GM23248 (cell line): ENCODE measurements at regions not wholly inside any gene's neighbourhood (a gene's known extent, or its start where the extent isn't known, plus 50 kb on each side); places are given as distances from the start of the nearest gene placed in this dataset.
A peak's percentile ranks its signal among the peaks of the same experiment; 100 is the strongest.

ENCODE experiments used
- DNase-seq: peaks from one replicate; pipeline ENCODE4 v3.0.0-alpha.2; 2015
- H2AFZ ChIP-seq: fragments of 200-600 bp; sonication (generic); 2 replicates; pipeline ENCODE4 v1.6.1; 2016; ENCODE audit warnings: antibody characterized with exemption
- H3F3A ChIP-seq: fragments of 200-600 bp; sonication (generic); 2 replicates; pipeline ENCODE4 v1.6.1; 2016; ENCODE audit warnings: mild to moderate bottlenecking, antibody characterized with exemption, mixed run types; ENCODE audit not compliant: insufficient read depth
- H3K27ac ChIP-seq: fragments of 200-600 bp; sonication (generic); 2 replicates; pipeline ENCODE4 v1.5.1; 2016; ENCODE audit warnings: mild to moderate bottlenecking
- H3K27me3 ChIP-seq: fragments of 200-600 bp; sonication (generic); replicated peaks from 2 replicates; pipeline ENCODE4 v1.6.1; 2016; ENCODE audit warnings: mild to moderate bottlenecking; ENCODE audit not compliant: insufficient read depth
- H3K36me3 ChIP-seq: fragments of 200-600 bp; sonication (generic); 2 replicates; pipeline ENCODE4 v1.6.1; 2016; ENCODE audit warnings: low read depth, mild to moderate bottlenecking
- H3K4me1 ChIP-seq: fragments of 200-600 bp; sonication (generic); 2 replicates; pipeline ENCODE4 v1.6.1; 2016; ENCODE audit warnings: mild to moderate bottlenecking; ENCODE audit not compliant: insufficient read depth
- H3K4me2 ChIP-seq: fragments of 200-600 bp; sonication (generic); one replicate; pipeline ENCODE4 v1.6.1; 2016; ENCODE audit warnings: mild to moderate bottlenecking; ENCODE audit not compliant: unreplicated experiment
- H3K4me3 ChIP-seq: fragments of 200-600 bp; sonication (generic); 2 replicates; pipeline ENCODE4 v1.5.1; 2016; ENCODE audit warnings: mild to moderate bottlenecking
- H3K79me2 ChIP-seq: fragments of 200-600 bp; sonication (generic); 2 replicates; pipeline ENCODE4 v1.6.1; 2016; ENCODE audit warnings: mild to moderate bottlenecking; ENCODE audit not compliant: insufficient read depth
- H3K9ac ChIP-seq: fragments of 200-600 bp; sonication (generic); 2 replicates; pipeline ENCODE4 v1.6.1; 2016; ENCODE audit warnings: mild to moderate bottlenecking
- H3K9me2 ChIP-seq: fragments of 200-600 bp; sonication (generic); 2 replicates; pipeline ENCODE4 v1.6.1; 2016; ENCODE audit warnings: mixed run types, mild to moderate bottlenecking, moderate library complexity; ENCODE audit not compliant: insufficient read depth
- H3K9me3 ChIP-seq: fragments of 200-600 bp; sonication (generic); one replicate; pipeline ENCODE4 v1.6.1; 2017; ENCODE audit warnings: low read depth
- H4K20me1 ChIP-seq: fragments of 200-600 bp; sonication (generic); 2 replicates; pipeline ENCODE4 v1.6.0; 2016; ENCODE audit not compliant: insufficient read depth
- EZH2 ChIP-seq: fragments of 200-600 bp; sonication (generic); IDR thresholded peaks from 2 replicates; pipeline ENCODE4 v1.6.1; 2018; ENCODE audit warnings: antibody characterized with exemption, mild to moderate bottlenecking; ENCODE audit not compliant: insufficient read depth, poor library complexity, severe bottlenecking
- EZH2phosphoT487 ChIP-seq: fragments of 200-600 bp; sonication (generic); IDR thresholded peaks from 2 replicates; pipeline ENCODE4 v1.6.1; 2018; ENCODE audit warnings: antibody characterized with exemption, moderate library complexity, mild to moderate bottlenecking, low read depth; ENCODE audit not compliant: insufficient read depth
- WGBS, 2 experiments: methylation state at CpG; one replicate each; pipeline ENCODE4 v1.1.6; 2015 to 2017; ENCODE audit warnings: low lambda C conversion rate in 2 of 2, low coverage in 1 of 2; ENCODE audit errors: missing lambda C conversion rate in 2 of 2; 5-methylcytosine and 5-hydroxymethylcytosine counted together
- in situ Hi-C: fragments of 300-500 bp; cut with MboI; formaldehyde crosslinking; loops from 2 replicates; pipeline ENCODE4 v1.15.0; 2020

GRCh38 chr2:147346142-147346541 is 498.7 kb upstream of the ACVR2A start:
- Histone ChIP-seq H3K4me1 (no peaks in the 10 kb centered on the region), H3F3A (0 out of 2 replicates have a peak, but pooled peaks cover 4% of the 10 kb centered on the region), H2AFZ (no peak overlapping the region), H3K79me2 (no peaks in the 10 kb centered on the region), H4K20me1 (no peaks in the 10 kb centered on the region; the same call in 1 of the 2 replicates), H3K9me3 (no peaks in the 10 kb centered on the region), H3K9me2 (no peaks in the 10 kb centered on the region), H3K27me3 (no peaks in the 10 kb centered on the region; the same call in 1 of the 2 replicates), H3K9ac (no peak overlapping the region), H3K4me3 (no peak overlapping the region), H3K36me3 (no peaks in the 10 kb centered on the region), H3K27ac (no peak overlapping the region), H3K4me2 (no peak overlapping the region)
- WGBS, 2 experiments = 74 to 83% methylated on average over 2 of the region's 2 CpGs
- in situ Hi-C loops = loop anchor here (25.0 kb wide), 1 partner anchor 434 kb away; no protein-coding TSS in a partner anchor
- no peak for DNase-seq
- no peak for TF ChIP-seq EZH2

DNA sequence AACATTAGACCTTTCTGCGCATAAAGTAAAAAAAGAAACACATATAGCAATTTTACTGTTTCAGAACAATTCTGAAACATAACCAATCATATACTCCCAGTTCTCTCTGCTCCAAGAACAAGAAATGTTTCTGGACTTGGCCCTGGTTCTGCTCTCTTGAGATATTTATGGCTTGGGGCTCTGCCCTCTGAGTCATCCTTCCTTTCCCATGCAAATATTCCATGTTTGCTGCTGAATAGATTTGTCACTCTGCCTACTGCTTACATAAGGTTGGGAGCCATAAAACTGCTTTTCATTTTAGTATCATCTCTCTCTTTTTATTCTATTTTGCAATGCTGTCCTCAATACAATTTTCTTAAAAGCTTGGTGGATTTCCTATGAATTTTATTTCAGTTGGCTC is 499.6 kb upstream of the ACVR2A start:
- Histone ChIP-seq H3K27ac (no peak overlapping the region), H4K20me1 (no peaks in the 10 kb centered on the region; the same call in 1 of the 2 replicates), H3K27me3 (no peaks in the 10 kb centered on the region; the same call in 1 of the 2 replicates), H3K9ac (no peak overlapping the region), H3F3A (0 out of 2 replicates have a peak, but pooled peaks cover 4% of the 10 kb centered on the region), H2AFZ (no peak overlapping the region), H3K4me1 (no peaks in the 10 kb centered on the region), H3K79me2 (no peaks in the 10 kb centered on the region), H3K9me3 (no peaks in the 10 kb centered on the region), H3K4me3 (no peak overlapping the region), H3K36me3 (no peaks in the 10 kb centered on the region), H3K4me2 (no peak overlapping the region), H3K9me2 (no peaks in the 10 kb centered on the region)
- in situ Hi-C loops = loop anchor here (25.0 kb wide), 1 partner anchor 433 kb away; no protein-coding TSS in a partner anchor
- TF ChIP-seq EZH2 = no peak
- TF ChIP-seq EZH2phosphoT487 = no peak
- peak; percentile 58 for DNase-seq
- WGBS, 2 experiments = 60 to 77% methylated on average over 1 of the region's 1 CpG

- no peaks in the 10 kb centered on the region for H3K79me2 ChIP-seq
- H3K4me3 ChIP-seq = no peak overlapping the region
- no peaks in the 10 kb centered on the region for H3K4me1 ChIP-seq
- H3K4me2 ChIP-seq = no peak overlapping the region
- no peaks in the 10 kb centered on the region for H3K9me2 ChIP-seq
- H3K27ac ChIP-seq = no peak overlapping the region
- H4K20me1 ChIP-seq = no peaks in the 10 kb centered on the region
- TF ChIP-seq EZH2phosphoT487 (no peak), EZH2 (no peak)
- DNase-seq = no peak
- H3K9ac ChIP-seq = no peak overlapping the region
- in situ Hi-C loops = loop anchor here (25.0 kb wide), 1 partner anchor 430 kb away; no protein-coding TSS in a partner anchor
- no peaks in the 10 kb centered on the region for H3K9me3 ChIP-seq
- H3K36me3 ChIP-seq = no peaks in the 10 kb centered on the region
- H3F3A ChIP-seq = 0 out of 2 replicates have a peak, but pooled peaks cover 4% of the 10 kb centered on the region
- no peaks in the 10 kb centered on the region for H3K27me3 ChIP-seq
- 4 to 14% methylated on average over 1 of the region's 1 CpG for WGBS, 2 experiments
- H2AFZ ChIP-seq = no peak overlapping the region
Observed at GRCh38 chr2:147342329-147342728, 502.5 kb upstream of the ACVR2A start.

DNA sequence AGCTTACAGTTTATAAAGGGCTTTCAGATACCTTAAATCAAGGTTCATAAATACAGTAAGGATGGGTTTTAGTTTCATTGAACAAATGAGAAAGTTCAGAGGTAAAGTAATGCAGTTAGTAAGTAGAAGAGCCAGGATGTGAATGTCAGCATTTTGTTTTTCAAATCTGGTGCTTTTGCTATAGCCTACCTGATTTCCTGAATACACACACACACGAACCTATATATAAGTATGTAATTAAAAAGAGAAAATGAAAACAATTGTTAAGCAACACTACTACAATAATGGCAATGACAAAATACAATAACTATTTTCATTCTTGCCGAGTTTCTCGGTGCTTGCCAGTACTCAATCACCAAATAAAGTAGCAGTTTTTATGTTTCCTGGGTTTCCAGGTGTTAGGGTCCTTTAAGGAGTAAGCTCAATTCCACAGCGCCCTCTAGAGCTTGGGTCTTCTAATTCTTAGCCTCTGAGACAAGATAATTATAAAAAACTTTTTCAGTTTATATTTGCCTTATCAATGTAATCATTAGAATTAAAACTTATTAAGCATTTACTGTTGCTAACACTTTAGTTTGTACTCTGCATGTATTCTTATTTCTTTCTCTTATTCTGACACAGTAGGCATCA is 512.9 kb upstream of the ACVR2A start:
- Histone ChIP-seq H3K9ac (no peak overlapping the region), H3K4me2 (peak overlapping the region; percentile 18), H2AFZ (no peak overlapping the region), H3K27me3 (no peaks in the 10 kb centered on the region), H3K27ac (no peak overlapping the region), H3F3A (no peaks in the 10 kb centered on the region), H3K9me3 (no peaks in the 10 kb centered on the region), H4K20me1 (no peaks in the 10 kb centered on the region), H3K4me3 (no peak overlapping the region), H3K4me1 (0 out of 2 replicates have a peak, but pooled peaks cover 5% of the 10 kb centered on the region), H3K36me3 (no peaks in the 10 kb centered on the region), H3K9me2 (no peaks in the 10 kb centered on the region), H3K79me2 (no peaks in the 10 kb centered on the region)
- 35 to 43% methylated on average over 4 of the region's 4 CpGs for WGBS, 2 experiments
- DNase-seq = peak; percentile 61
- TF ChIP-seq EZH2phosphoT487 (no peak), EZH2 (no peak)
- in situ Hi-C loops = loop anchor here (25.0 kb wide), 1 partner anchor 420 kb away; no protein-coding TSS in a partner anchor
